ENCODE measurements at regions not wholly inside any gene's neighbourhood (a gene's known extent, or its start where the extent isn't known, plus 50 kb on each side); places are given as distances from the start of the nearest gene placed in this dataset.

- no peak for DNase-seq (ENCODE audit: low spot score)
Observed at GRCh38 chr13:97135883-97136282, 86.2 kb upstream of the MBNL2 start.

GRCh38 chr13:97136418-97136817 lies 85.7 kb upstream of the MBNL2 start:
- peak; percentile 69 for DNase-seq (ENCODE audit: low spot score)

GRCh38 chr13:97139691-97140090 lies 82.4 kb upstream of the MBNL2 start:
- DNase-seq (ENCODE audit: low spot score) = no peak

GRCh38 chr13:97140131-97140530 lies 82.0 kb upstream of the MBNL2 start:
- no peak for DNase-seq (ENCODE audit: low spot score)

- DNase-seq (ENCODE audit: low spot score) = no peak
Observed at GRCh38 chr13:97140611-97141010, 81.5 kb upstream of the MBNL2 start.

- no peak for DNase-seq (ENCODE audit: low spot score)
Observed at GRCh38 chr13:97141097-97141496, 81.0 kb upstream of the MBNL2 start.

GRCh38 chr13:97141564-97142005 lies 80.5 kb upstream of the MBNL2 start:
- DNase-seq (ENCODE audit: low spot score) = peak; percentile 92

GRCh38 chr13:97142452-97142851 lies 79.7 kb upstream of the MBNL2 start:
- DNase-seq (ENCODE audit: low spot score) = peak; percentile 63

- no peak for DNase-seq (ENCODE audit: low spot score)
Observed at GRCh38 chr13:97145057-97145456, 77.1 kb upstream of the MBNL2 start.

GRCh38 chr13:97148894-97149293 lies 73.2 kb upstream of the MBNL2 start:
- no peak for DNase-seq (ENCODE audit: low spot score)

- no peak for DNase-seq (ENCODE audit: low spot score)
Observed at GRCh38 chr13:97160421-97160820, 61.7 kb upstream of the MBNL2 start.

- DNase-seq (ENCODE audit: low spot score) = no peak
Observed at GRCh38 chr13:97161582-97162231, 60.4 kb upstream of the MBNL2 start.

- DNase-seq (ENCODE audit: low spot score) = no peak
Observed at GRCh38 chr13:97165502-97166425, 56.4 kb upstream of the MBNL2 start.

GRCh38 chr13:97171136-97171535 lies 51.0 kb upstream of the MBNL2 start:
- DNase-seq (ENCODE audit: low spot score) = no peak
